ENCODE measurements at regions not wholly inside any gene's neighbourhood (a gene's known extent, or its start where the extent isn't known, plus 50 kb on each side); places are given as distances from the start of the nearest gene placed in this dataset.

DNA sequence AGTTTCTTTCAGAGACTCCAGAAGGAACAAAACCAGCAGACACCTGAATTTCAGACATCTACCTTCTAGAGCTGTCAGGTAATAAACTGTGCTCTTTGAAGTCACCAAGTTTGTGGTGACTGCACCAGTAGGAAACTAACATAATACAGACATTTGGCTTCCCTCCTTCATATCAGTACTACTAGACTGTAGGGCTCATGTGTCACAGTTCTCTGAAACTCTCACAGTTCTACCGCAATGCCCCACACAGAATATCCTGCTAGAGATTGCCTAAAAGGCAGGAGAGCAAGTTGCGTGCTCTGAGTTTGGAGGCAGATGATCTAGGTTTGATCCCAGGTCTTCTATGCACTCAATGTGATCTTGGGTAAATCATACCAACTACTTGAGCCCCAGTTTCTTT is 205.0 kb upstream of the LRFN2 start (continued):
- TF ChIP-seq SAP30 (IDR thresholded peaks at IDR 0.05; ENCODE audit: insufficient read depth, insufficient replicate concordance, low read length) (no peak), SP4 (IDR thresholded peaks at IDR 0.05; ENCODE audit: low read length) (no peak), NRF1 (IDR thresholded peaks at IDR 0.05; ENCODE audit: low read depth, low read length) (no peak), EZH2 (IDR thresholded peaks at IDR 0.05; ENCODE audit: low read depth, low read length, severe bottlenecking) (no peak)
- TF ChIP-seq, protein P1, sequence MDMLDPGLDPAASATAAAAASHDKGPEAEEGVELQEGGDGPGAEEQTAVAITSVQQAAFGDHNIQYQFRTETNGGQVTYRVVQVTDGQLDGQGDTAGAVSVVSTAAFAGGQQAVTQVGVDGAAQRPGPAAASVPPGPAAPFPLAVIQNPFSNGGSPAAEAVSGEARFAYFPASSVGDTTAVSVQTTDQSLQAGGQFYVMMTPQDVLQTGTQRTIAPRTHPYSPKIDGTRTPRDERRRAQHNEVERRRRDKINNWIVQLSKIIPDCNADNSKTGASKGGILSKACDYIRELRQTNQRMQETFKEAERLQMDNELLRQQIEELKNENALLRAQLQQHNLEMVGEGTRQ (IDR thresholded peaks at IDR 0.05; ENCODE audit: low read length) = no peak
